Gastrocnemius medialis (tissue), 4 donors: ENCODE measurements at regions not wholly inside any gene's neighbourhood (a gene's known extent, or its start where the extent isn't known, plus 50 kb on each side); places are given as distances from the start of the nearest gene placed in this dataset.
A peak's percentile ranks its signal among the peaks of the same experiment; 100 is the strongest.

Source experiments
- ATAC-seq, 2 donors: fragments of 150-250 bp; one replicate each; pipeline ENCODE4 v1.9.1; 2016
- DNase-seq, 2 donors: peaks; one replicate each; pipeline ENCODE4 v3.0.0-alpha.2; 2019
- H3K27ac ChIP-seq, 4 donors: fragments of 200-600 bp; sonication (generic); 1 replicate in 1 of 4; 2 replicates in 3 of 4; pipeline ENCODE4 v1.5.1; 2016 to 2018; ENCODE audit warnings: mild to moderate bottlenecking in 2 of 4, moderate library complexity in 1 of 4
- H3K27me3 ChIP-seq, 3 donors: fragments of 200-600 bp; sonication (generic) in 2 of 3; 1 replicate in 1 of 3; 2 replicates in 2 of 3; pipeline versions ENCODE4 v1.5.1 to v1.6.0; 2016 to 2019; ENCODE audit warnings: mild to moderate bottlenecking in 1 of 3, moderate library complexity in 1 of 3
- H3K36me3 ChIP-seq, 2 donors: fragments of 200-600 bp; sonication (generic) in 1 of 2; one replicate each; pipeline ENCODE4 v1.5.1; 2017 to 2018
- H3K4me1 ChIP-seq, 2 donors: fragments of 200-600 bp; sonication (generic) in 1 of 2; one replicate each; pipeline ENCODE4 v1.5.1; 2016 to 2017; ENCODE audit warnings: mild to moderate bottlenecking in 2 of 2
- H3K4me3 ChIP-seq, 4 donors: fragments of 200-600 bp; sonication (generic) in 3 of 4; 1 replicate in 1 of 4; 2 replicates in 3 of 4; pipeline ENCODE4 v1.5.1; 2016 to 2019; ENCODE audit warnings: mild to moderate bottlenecking in 2 of 4
- H3K9me3 ChIP-seq, 3 donors: fragments of 200-600 bp; sonication (generic) in 2 of 3; 1 replicate in 1 of 3; 2 replicates in 2 of 3; pipeline ENCODE4 v1.5.1; 2016 to 2019
- POLR2A ChIP-seq, 2 donors: fragments of 450-650 bp; IDR thresholded peaks; one replicate each; pipeline ENCODE4 v1.6.1; 2017; ENCODE audit warnings: antibody characterized with exemption in 2 of 2, mild to moderate bottlenecking in 2 of 2, moderate library complexity in 2 of 2
- in situ Hi-C, 4 donors: fragments of 200-750 bp; cut with MboI; loops; one replicate each; pipeline versions ENCODE4 v1.15.0 to v1.8.0; 2017; ENCODE audit warnings: low sequenced_read_pairs in 4 of 4
- intact Hi-C: fragments of 100-400 bp; cut with DNase I; formaldehyde crosslinking; loops from one replicate; pipeline ENCODE4 v1.15.1; 2023; ENCODE audit warnings: low total_unique reads
- TF ChIP-seq, protein P1 (sequence below), 5 experiments: fragments of 450-650 bp in 3 of 5; fragments of 200-600 bp in 2 of 5; sonication (generic) in 2 of 5; IDR thresholded peaks in 4 of 5; conservative IDR thresholded peaks in 1 of 5; 1 replicate in 4 of 5; 2 replicates in 1 of 5; pipeline ENCODE4 v1.5.1; 2016 to 2019; ENCODE audit warnings: antibody characterized with exemption in 5 of 5, mild to moderate bottlenecking in 3 of 5, moderate library complexity in 3 of 5

DNA sequence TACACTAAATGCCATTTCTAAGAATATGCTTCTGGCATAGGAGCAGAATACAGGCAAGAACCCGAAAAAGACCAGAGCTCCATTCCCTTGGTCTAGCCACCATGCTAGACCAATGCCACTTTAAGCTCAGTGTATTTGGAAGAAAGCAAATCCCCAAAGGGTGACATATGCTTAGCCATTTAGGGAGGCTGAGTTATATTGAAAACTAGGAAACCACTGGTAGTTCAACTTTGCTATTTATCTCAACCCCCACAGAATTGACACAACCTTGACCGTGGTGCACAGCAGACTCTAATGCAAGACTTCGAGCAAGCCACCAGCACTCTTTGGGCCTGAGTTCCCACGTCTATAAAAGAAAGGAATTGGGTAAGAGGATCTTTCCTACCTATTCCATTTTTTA is 167.9 kb downstream of the ADSS2 start:
- H3K27ac ChIP-seq = no peak overlapping the region
- no peak for TF ChIP-seq POLR2A (IDR thresholded peaks at IDR 0.05)
- TF ChIP-seq, protein P1, sequence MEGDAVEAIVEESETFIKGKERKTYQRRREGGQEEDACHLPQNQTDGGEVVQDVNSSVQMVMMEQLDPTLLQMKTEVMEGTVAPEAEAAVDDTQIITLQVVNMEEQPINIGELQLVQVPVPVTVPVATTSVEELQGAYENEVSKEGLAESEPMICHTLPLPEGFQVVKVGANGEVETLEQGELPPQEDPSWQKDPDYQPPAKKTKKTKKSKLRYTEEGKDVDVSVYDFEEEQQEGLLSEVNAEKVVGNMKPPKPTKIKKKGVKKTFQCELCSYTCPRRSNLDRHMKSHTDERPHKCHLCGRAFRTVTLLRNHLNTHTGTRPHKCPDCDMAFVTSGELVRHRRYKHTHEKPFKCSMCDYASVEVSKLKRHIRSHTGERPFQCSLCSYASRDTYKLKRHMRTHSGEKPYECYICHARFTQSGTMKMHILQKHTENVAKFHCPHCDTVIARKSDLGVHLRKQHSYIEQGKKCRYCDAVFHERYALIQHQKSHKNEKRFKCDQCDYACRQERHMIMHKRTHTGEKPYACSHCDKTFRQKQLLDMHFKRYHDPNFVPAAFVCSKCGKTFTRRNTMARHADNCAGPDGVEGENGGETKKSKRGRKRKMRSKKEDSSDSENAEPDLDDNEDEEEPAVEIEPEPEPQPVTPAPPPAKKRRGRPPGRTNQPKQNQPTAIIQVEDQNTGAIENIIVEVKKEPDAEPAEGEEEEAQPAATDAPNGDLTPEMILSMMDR (IDR thresholded peaks at IDR 0.05 in 4 of 5, conservative IDR thresholded peaks at IDR 0.05 in 1 of 5) = no peak
- no peak overlapping the region for H3K4me3 ChIP-seq
- no peaks in the 10 kb centered on the region for H3K27me3 ChIP-seq
- intact Hi-C loops (no loop called here), in situ Hi-C loops (loop anchor here in 2 of 4 donors (10.0 to 25.0 kb wide), 2 partner anchors 546 to 949 kb away; no protein-coding TSS in a partner anchor)
- no peaks in the 10 kb centered on the region for H3K36me3 ChIP-seq
- no peaks in the 10 kb centered on the region for H3K9me3 ChIP-seq
- no peaks in the 10 kb centered on the region for H3K4me1 ChIP-seq
- DNase-seq = no peak
- no peak for ATAC-seq

DNA sequence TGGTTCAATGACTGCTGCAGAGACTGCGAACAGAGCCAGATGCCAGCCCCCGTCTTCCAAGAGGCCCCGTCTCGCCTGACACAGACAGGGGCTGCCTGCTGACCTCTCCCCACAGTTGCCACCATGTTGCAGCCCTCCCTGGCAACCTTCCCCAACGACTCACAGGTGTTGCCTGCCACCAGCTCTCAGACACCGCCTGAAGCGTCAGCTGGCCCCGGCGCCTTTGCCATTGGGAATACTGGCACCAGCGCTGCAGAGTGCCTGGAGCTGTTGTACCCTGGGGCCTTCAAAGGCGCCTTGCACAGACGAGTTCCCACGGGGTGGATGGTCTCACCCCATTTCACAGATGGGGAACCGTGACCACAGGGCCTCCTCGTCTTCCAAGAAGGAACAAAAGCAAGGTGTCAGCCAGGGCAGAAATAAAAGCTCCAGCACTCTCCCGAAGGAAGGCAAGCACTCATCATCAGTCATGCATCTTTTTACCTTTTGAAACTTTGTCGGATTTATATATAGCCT is 167.0 kb downstream of the ADSS2 start:
- ATAC-seq (no peak), DNase-seq (no peak)
- Histone ChIP-seq H3K27me3 (no peaks in the 10 kb centered on the region), H3K9me3 (no peaks in the 10 kb centered on the region), H3K4me1 (no peaks in the 10 kb centered on the region), H3K36me3 (no peaks in the 10 kb centered on the region), H3K4me3 (no peak overlapping the region), H3K27ac (no peak overlapping the region)
- in situ Hi-C loops = loop anchor here in 2 of 4 donors (10.0 to 25.0 kb wide), 2 partner anchors 547 to 950 kb away; no protein-coding TSS in a partner anchor
- intact Hi-C loops = no loop called here
- TF ChIP-seq POLR2A (IDR thresholded peaks at IDR 0.05) = no peak
- TF ChIP-seq, protein P1 (IDR thresholded peaks at IDR 0.05 in 4 of 5, conservative IDR thresholded peaks at IDR 0.05 in 1 of 5) = no peak

DNA sequence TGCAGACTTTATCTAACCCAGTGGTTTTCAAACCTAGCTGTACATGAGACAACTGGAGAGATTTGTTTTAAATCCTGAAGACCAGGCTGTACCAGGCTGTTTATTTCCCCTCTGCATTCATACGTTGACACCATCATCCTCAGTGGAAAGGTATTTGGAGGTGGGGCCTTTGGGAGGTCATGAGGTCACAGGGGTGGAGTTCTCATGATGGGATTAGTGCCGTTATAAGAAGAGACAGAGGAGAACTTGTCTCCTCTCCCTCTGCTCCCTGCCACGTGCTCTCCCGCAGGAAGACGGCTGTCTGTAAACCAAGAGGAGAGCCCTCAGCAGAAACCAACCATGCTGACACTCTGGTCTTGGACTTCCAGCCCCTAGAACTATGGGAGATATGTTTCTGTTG is 165.4 kb downstream of the ADSS2 start:
- in situ Hi-C loops = loop anchor here in 2 of 4 donors (10.0 to 25.0 kb wide), 2 partner anchors 549 to 952 kb away; no protein-coding TSS in a partner anchor
- intact Hi-C loops = no loop called here
- no peaks in the 10 kb centered on the region for H3K27me3 ChIP-seq
- no peak overlapping the region for H3K27ac ChIP-seq
- H3K4me3 ChIP-seq = no peak overlapping the region
- H3K9me3 ChIP-seq = no peaks in the 10 kb centered on the region
- no peak for ATAC-seq
- H3K36me3 ChIP-seq = no peaks in the 10 kb centered on the region
- no peak for DNase-seq
- no peaks in the 10 kb centered on the region for H3K4me1 ChIP-seq
- no peak for TF ChIP-seq POLR2A (IDR thresholded peaks at IDR 0.05)
- TF ChIP-seq, protein P1 (IDR thresholded peaks at IDR 0.05 in 4 of 5, conservative IDR thresholded peaks at IDR 0.05 in 1 of 5) = no peak

DNA sequence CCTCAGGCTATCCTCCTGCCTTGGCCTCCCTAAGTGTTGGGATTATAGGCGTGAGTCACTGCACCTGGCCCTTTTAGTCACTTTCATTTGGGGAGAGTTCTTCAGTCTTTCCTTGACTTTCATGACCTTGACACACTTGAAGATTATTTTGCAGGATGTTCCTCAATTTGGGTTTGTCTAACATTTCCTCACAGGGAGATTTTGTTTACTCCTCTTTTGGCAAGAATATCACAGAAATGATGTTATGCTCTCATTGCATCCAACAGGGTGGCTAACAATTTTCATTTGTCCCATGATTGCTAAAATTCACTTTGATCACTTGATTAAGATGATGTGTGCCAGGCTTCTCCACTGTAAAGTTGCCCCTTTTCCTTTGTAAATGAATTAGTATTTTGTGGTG is 164.0 kb downstream of the ADSS2 start:
- DNase-seq = no peak
- H3K27ac ChIP-seq = no peak overlapping the region
- no peak for TF ChIP-seq POLR2A (IDR thresholded peaks at IDR 0.05)
- TF ChIP-seq, protein P1 (IDR thresholded peaks at IDR 0.05 in 4 of 5, conservative IDR thresholded peaks at IDR 0.05 in 1 of 5) = no peak
- H3K9me3 ChIP-seq = no peaks in the 10 kb centered on the region
- in situ Hi-C loops (loop anchor here in 2 of 4 donors (10.0 to 25.0 kb wide), 2 partner anchors 550 to 953 kb away; no protein-coding TSS in a partner anchor), intact Hi-C loops (no loop called here)
- H3K4me1 ChIP-seq = no peaks in the 10 kb centered on the region
- H3K36me3 ChIP-seq = no peaks in the 10 kb centered on the region
- H3K27me3 ChIP-seq = no peaks in the 10 kb centered on the region
- ATAC-seq = no peak
- H3K4me3 ChIP-seq = no peak overlapping the region

DNA sequence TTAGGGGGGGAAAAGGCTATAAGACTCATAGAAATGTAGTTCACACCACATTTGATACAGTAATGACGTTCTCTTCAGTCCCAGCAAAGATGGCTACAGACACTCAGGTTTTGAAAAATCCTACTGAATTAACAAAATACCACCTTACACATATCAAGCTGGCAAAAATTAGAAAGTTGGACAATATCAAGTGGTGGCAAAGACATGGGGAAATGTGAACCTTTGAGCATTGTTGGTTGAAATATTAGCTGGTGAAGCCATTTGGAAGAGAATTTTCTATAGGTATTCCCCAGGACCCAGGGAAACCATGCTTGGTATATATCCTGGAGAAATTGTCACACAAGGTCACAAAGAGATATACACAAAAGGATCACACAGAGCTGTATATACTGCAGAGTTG is 163.0 kb downstream of the ADSS2 start:
- TF ChIP-seq, protein P1 (IDR thresholded peaks at IDR 0.05 in 4 of 5, conservative IDR thresholded peaks at IDR 0.05 in 1 of 5) = no peak
- H3K36me3 ChIP-seq = no peaks in the 10 kb centered on the region
- no peaks in the 10 kb centered on the region for H3K9me3 ChIP-seq
- peak overlapping the region in 1 of 4 donors; percentile 6 for H3K4me3 ChIP-seq
- H3K27me3 ChIP-seq = no peaks in the 10 kb centered on the region
- intact Hi-C loops (no loop called here), in situ Hi-C loops (loop anchor here in 2 of 4 donors (10.0 to 25.0 kb wide), 2 partner anchors 551 to 954 kb away; no protein-coding TSS in a partner anchor)
- no peak for DNase-seq
- H3K4me1 ChIP-seq = no peaks in the 10 kb centered on the region
- no peak overlapping the region for H3K27ac ChIP-seq
- ATAC-seq = no peak
